Activated T-helper 2 cell treated with anti-CD3 and anti-CD28 coated beads, Interferon-gamma antibody, Interleukin-2, Interleukin-4, amounts not matched to agents 10 μg/mL and 5 μg/mL and 100 μg/mL, durations not matched to agents 14 hours and 24 hours and 36 hours (primary cell): ENCODE measurements at regions not wholly inside any gene's neighbourhood (a gene's known extent, or its start where the extent isn't known, plus 50 kb on each side); places are given as distances from the start of the nearest gene placed in this dataset.

Experiments used
- DNase-seq: peaks from one replicate; pipeline ENCODE4 v3.0.0; 2021; ENCODE audit warnings: low spot score
- H3K27ac Mint-ChIP-seq: one replicate; pipeline ENCODE4 v1.8.0; 2021; ENCODE audit warnings: mixed read lengths
- H3K27me3 Mint-ChIP-seq: one replicate; pipeline ENCODE4 v1.8.0; 2021; ENCODE audit warnings: low read depth, mixed read lengths
- H3K36me3 Mint-ChIP-seq: one replicate; pipeline ENCODE4 v1.8.0; 2021; ENCODE audit warnings: low read depth, mixed read lengths
- H3K4me1 Mint-ChIP-seq: one replicate; pipeline ENCODE4 v1.8.0; 2021; ENCODE audit warnings: low read depth, mixed read lengths
- H3K4me3 Mint-ChIP-seq: one replicate; pipeline ENCODE4 v1.8.0; 2021; ENCODE audit warnings: low read depth, mild to moderate bottlenecking, moderate library complexity, mixed read lengths
- H3K9me3 Mint-ChIP-seq: one replicate; pipeline ENCODE4 v1.8.0; 2021; ENCODE audit warnings: mixed read lengths
- intact Hi-C: fragments of 100-400 bp; cut with micrococcal nuclease; formaldehyde crosslinking; loops from one replicate; pipeline ENCODE4 v1.15.1; 2023

DNA sequence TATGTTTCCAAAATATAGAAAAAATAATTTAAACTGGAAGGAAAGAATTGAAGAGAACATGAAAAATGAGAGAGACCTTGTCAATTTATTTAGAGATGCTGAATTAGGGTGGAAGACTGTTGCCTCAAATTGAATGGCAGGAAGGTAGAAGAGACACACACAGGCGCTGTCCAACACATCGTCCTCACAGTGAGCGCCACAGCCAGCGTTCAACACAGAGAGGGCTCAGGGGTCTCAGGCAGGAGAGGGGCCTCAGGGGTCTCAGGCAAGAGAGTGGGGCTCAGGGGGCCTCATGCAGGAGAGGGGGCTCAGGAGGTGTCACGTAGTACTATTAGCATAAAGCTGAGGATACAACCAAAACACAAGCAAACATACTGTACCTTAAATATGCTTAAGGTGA lies 65.7 kb downstream of the TMEM18 start:
- Mint-ChIP-seq H3K27me3 (peaks cover 5% of the 10 kb centered on the region), H3K27ac (no peak overlapping the region), H3K36me3 (no peaks in the 10 kb centered on the region)

GRCh38 chr2:610491-610890 lies 66.7 kb downstream of the TMEM18 start:
- DNase-seq = no peak
- intact Hi-C loops = no loop called here
- no peaks in the 10 kb centered on the region for H3K4me1 Mint-ChIP-seq
- no peaks in the 10 kb centered on the region for H3K9me3 Mint-ChIP-seq
- H3K27me3 Mint-ChIP-seq = peaks cover 3% of the 10 kb centered on the region
- H3K27ac Mint-ChIP-seq = no peak overlapping the region
- H3K36me3 Mint-ChIP-seq = no peaks in the 10 kb centered on the region
- no peak overlapping the region for H3K4me3 Mint-ChIP-seq

More for the DNA sequence above, 65.7 kb downstream of the TMEM18 start:
- no peak for DNase-seq
- Mint-ChIP-seq H3K9me3 (no peaks in the 10 kb centered on the region), H3K4me3 (no peak overlapping the region), H3K4me1 (no peaks in the 10 kb centered on the region)
- intact Hi-C loops = no loop called here

- H3K27me3 Mint-ChIP-seq = peaks cover 3% of the 10 kb centered on the region
- intact Hi-C loops = no loop called here
- H3K4me3 Mint-ChIP-seq = no peak overlapping the region
- no peak overlapping the region for H3K27ac Mint-ChIP-seq
- H3K36me3 Mint-ChIP-seq = no peaks in the 10 kb centered on the region
- no peaks in the 10 kb centered on the region for H3K4me1 Mint-ChIP-seq
- no peak for DNase-seq
- H3K9me3 Mint-ChIP-seq = no peaks in the 10 kb centered on the region
Measured at GRCh38 chr2:609881-610280, 67.3 kb downstream of the TMEM18 start.

DNA sequence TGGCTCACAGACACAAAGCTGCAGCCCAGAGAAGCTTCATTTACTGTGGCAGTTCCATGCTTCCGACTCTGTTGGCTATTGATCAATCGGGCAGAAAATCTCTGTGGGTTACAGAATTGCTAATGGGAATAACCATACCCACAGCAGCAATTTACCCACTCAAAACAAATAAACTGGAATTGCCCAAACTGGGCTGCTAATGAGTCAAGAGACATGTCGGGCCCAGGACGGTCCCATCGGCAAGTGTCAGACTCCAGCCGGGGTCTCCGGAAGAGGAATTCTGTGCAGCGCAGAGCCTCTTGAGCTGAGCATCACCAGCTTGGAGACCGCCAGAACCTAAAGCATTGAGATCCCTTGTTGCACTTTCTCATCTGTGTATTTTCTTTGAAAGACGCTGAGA lies 67.8 kb downstream of the TMEM18 start:
- H3K9me3 Mint-ChIP-seq = no peaks in the 10 kb centered on the region

GRCh38 chr2:608711-609110 lies 68.5 kb downstream of the TMEM18 start:
- peaks cover 3% of the 10 kb centered on the region for H3K27me3 Mint-ChIP-seq
- intact Hi-C loops = no loop called here
- no peak overlapping the region for H3K4me3 Mint-ChIP-seq
- no peaks in the 10 kb centered on the region for H3K4me1 Mint-ChIP-seq
- H3K9me3 Mint-ChIP-seq = no peaks in the 10 kb centered on the region
- DNase-seq = no peak
- H3K36me3 Mint-ChIP-seq = no peaks in the 10 kb centered on the region
- no peak overlapping the region for H3K27ac Mint-ChIP-seq

More for the DNA sequence above, 67.8 kb downstream of the TMEM18 start:
- intact Hi-C loops = no loop called here
- H3K27me3 Mint-ChIP-seq = peaks cover 3% of the 10 kb centered on the region
- no peak overlapping the region for H3K4me3 Mint-ChIP-seq
- no peak for DNase-seq
- no peaks in the 10 kb centered on the region for H3K36me3 Mint-ChIP-seq
- no peak overlapping the region for H3K27ac Mint-ChIP-seq
- no peaks in the 10 kb centered on the region for H3K4me1 Mint-ChIP-seq

- intact Hi-C loops = no loop called here
- Mint-ChIP-seq H3K27ac (no peak overlapping the region), H3K36me3 (no peaks in the 10 kb centered on the region), H3K4me1 (no peaks in the 10 kb centered on the region), H3K4me3 (no peak overlapping the region), H3K27me3 (peaks cover 3% of the 10 kb centered on the region), H3K9me3 (no peaks in the 10 kb centered on the region)
- no peak for DNase-seq
Measured at GRCh38 chr2:608297-608696, 68.9 kb downstream of the TMEM18 start.

DNA sequence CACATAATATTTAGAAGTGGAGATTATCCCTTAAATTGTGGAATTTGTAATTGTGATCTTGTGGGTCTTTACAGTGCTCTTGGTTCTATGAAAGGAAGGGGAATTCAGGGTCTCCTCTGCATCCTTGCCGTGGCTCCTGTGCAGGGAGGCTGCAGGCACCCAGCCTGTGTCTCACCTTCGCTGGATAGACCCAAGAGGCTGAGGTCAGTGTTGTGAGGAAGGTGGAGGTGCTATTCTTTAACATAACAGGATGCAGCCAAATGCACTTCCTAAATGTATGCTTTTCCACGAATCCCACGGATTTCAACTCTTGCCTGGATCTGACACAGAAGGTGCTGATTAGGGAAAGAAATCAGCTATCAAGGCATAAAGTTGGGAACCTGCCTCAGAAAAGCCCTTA lies 69.5 kb downstream of the TMEM18 start:
- peaks cover 3% of the 10 kb centered on the region for H3K27me3 Mint-ChIP-seq

GRCh38 chr2:607172-607571 lies 70.0 kb downstream of the TMEM18 start:
- intact Hi-C loops = no loop called here
- Mint-ChIP-seq H3K27ac (no peak overlapping the region), H3K36me3 (no peaks in the 10 kb centered on the region), H3K4me3 (no peak overlapping the region), H3K27me3 (peaks cover 3% of the 10 kb centered on the region), H3K9me3 (no peaks in the 10 kb centered on the region), H3K4me1 (no peaks in the 10 kb centered on the region)
- no peak for DNase-seq

More for the DNA sequence above, 69.5 kb downstream of the TMEM18 start:
- intact Hi-C loops = no loop called here
- Mint-ChIP-seq H3K9me3 (no peaks in the 10 kb centered on the region), H3K36me3 (no peaks in the 10 kb centered on the region), H3K27ac (no peak overlapping the region), H3K4me3 (no peak overlapping the region), H3K4me1 (no peaks in the 10 kb centered on the region)
- DNase-seq = no peak

DNA sequence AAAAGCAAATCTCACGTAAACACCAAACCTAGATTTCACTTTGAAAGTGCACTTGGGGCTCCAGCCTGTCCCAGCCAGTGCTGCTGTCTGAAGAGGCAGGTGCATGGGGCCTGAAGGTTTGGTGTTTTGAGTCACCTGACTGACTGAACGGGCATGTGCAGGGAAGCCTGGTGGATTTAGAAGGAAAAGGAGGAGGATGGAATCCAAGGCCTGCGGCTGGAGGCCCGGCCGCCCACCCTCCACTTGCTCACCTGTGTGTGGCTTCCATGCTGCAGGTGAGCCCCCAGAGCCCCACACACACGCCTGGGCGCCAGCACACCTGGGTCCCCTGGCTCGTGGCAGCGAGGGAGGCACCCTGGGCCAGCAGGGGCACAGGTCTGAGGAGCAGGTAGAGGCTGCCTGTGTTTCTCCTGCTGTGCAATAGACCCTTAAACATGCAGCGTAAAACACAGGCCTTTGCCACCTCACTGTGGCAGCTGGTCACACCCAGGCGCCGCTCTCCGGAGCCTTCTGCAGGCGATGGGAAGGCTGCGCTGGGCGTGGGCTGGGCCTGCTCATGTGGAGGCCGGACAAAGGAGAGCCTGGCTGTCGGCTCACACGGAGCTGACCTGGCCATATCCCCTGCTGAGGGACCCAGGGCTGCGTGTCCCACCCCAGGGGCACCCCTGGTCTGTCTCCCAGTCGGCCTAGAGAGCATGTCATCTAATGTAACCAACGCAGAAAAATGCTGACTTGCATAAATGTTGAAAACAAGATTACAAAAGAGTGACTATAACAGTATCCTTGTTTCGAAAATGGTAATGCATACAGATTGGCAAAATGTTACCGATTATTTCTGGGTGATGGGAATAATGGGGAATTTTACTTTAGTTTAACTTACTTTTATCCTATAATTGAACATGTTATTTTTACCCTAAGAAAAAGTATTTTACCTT lies 71.3 kb downstream of the TMEM18 start:
- Mint-ChIP-seq H3K27me3 (peaks cover 2% of the 10 kb centered on the region), H3K36me3 (no peaks in the 10 kb centered on the region), H3K9me3 (no peaks in the 10 kb centered on the region), H3K27ac (no peak overlapping the region), H3K4me1 (no peaks in the 10 kb centered on the region), H3K4me3 (no peak overlapping the region)
- intact Hi-C loops = no loop called here
- DNase-seq = no peak

DNA sequence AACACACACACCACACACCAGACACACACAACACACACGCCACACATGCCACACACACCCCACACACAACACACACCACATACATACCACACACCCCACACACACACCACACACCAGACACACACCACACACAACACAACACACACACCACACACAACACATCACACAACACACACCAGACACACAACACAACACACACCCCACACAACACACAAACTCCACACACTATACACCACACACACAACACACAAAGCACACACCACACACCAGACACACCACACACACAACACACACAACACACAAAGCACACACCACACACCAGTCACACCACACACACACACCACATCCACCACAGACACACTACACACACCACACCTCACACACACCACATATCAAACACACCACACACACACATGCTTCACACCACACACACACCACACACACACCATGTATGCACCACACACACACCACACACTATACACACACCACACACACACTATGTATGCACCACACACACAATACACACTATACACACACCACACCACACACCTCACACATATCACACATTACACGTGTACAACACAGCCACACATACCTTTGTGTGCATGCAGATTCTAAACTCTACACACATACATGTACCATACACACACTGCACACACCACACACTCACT lies 72.2 kb downstream of the TMEM18 start:
- no peak overlapping the region for H3K27ac Mint-ChIP-seq
- intact Hi-C loops = no loop called here
- H3K36me3 Mint-ChIP-seq = no peaks in the 10 kb centered on the region
- no peak overlapping the region for H3K4me3 Mint-ChIP-seq
- H3K27me3 Mint-ChIP-seq = no peaks in the 10 kb centered on the region
- H3K9me3 Mint-ChIP-seq = no peaks in the 10 kb centered on the region
- DNase-seq = no peak
- no peaks in the 10 kb centered on the region for H3K4me1 Mint-ChIP-seq

GRCh38 chr2:604385-604784 lies 72.8 kb downstream of the TMEM18 start:
- H3K9me3 Mint-ChIP-seq = no peaks in the 10 kb centered on the region
- intact Hi-C loops = no loop called here
- H3K27me3 Mint-ChIP-seq = no peaks in the 10 kb centered on the region
- no peak for DNase-seq
- H3K27ac Mint-ChIP-seq = no peak overlapping the region
- H3K4me3 Mint-ChIP-seq = no peak overlapping the region
- H3K4me1 Mint-ChIP-seq = no peaks in the 10 kb centered on the region
- H3K36me3 Mint-ChIP-seq = no peaks in the 10 kb centered on the region

DNA sequence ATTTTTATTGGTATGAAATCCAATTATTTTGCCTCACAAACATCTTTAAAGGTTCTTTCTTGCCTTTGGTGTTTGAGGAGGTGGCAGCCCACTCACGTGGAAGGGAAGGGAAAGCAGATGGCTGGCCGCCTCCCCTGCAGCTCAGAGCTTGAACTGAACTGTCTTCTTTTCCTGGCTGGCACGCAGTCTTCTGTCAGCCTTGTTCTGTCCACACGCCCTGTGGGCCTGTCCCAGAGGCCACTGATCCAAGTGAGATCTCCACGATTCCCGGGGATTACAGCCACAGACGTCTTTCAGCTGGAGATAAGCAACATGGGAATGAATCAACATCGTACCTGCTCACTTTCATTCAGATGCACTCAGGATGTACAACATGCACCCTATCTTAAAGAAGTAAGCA lies 73.3 kb downstream of the TMEM18 start:
- DNase-seq = no peak
- H3K27me3 Mint-ChIP-seq = no peaks in the 10 kb centered on the region
- H3K9me3 Mint-ChIP-seq = no peaks in the 10 kb centered on the region
- H3K4me1 Mint-ChIP-seq = no peaks in the 10 kb centered on the region
- H3K36me3 Mint-ChIP-seq = no peaks in the 10 kb centered on the region
- intact Hi-C loops = no loop called here
- H3K27ac Mint-ChIP-seq = no peak overlapping the region
- H3K4me3 Mint-ChIP-seq = no peak overlapping the region

DNA sequence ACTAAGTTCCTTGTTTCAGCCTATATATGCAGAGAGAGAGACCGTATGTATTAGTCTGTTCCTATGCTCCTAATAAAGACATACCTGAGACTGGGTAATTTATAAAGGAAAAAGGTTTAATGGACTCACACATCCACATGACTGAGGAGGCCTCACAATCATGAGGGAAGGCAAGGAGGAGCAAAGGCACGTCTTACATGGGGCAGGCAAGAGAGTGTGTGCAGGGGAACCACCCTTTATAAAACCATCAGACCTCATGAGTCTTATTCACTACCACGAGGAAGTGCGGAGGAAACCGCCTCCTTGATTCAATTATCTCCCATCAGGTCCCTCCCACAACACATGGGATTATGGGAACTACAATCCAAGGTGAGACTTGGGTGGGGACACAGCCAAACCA lies 73.8 kb downstream of the TMEM18 start:
- H3K27ac Mint-ChIP-seq = no peak overlapping the region
- DNase-seq = no peak
- H3K4me3 Mint-ChIP-seq = no peak overlapping the region
- intact Hi-C loops = no loop called here
- H3K9me3 Mint-ChIP-seq = no peaks in the 10 kb centered on the region
- no peaks in the 10 kb centered on the region for H3K27me3 Mint-ChIP-seq
- no peaks in the 10 kb centered on the region for H3K36me3 Mint-ChIP-seq
- H3K4me1 Mint-ChIP-seq = no peaks in the 10 kb centered on the region
